C4-2B (cell line): ENCODE measurements at regions not wholly inside any gene's neighbourhood (a gene's known extent, or its start where the extent isn't known, plus 50 kb on each side); places are given as distances from the start of the nearest gene placed in this dataset.

Experiments used
- CTCF ChIP-seq: fragments of 450-650 bp; conservative IDR thresholded peaks from 2 replicates; pipeline ENCODE4 v1.5.1; 2017; ENCODE audit warnings: mild to moderate bottlenecking
- ZFX ChIP-seq: fragments of 450-650 bp; IDR thresholded peaks from 2 replicates; pipeline ENCODE4 v1.6.1; 2017

DNA sequence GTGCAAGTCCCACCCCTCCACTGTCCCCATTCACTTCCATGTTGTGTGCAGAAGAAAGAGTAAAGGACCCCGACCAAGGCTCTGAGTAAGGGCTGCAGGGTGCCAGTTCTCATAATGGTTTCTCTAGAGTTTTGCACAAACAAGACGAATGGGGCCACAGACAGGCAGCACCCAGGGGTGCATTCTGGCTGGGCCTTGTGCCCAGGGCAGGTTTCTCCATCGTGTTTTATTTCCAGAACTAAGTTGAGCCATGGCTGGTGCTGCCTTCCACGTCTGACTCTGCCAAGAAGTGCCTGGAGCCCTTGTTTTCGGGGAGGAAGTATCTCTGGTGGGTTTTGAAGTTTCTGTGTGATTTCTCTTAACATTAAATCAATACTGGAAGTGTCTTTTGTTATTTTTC is 95.0 kb upstream of the SDK1 start:
- TF ChIP-seq CTCF (no peak), ZFX (no peak)
